ENCODE measurements at regions not wholly inside any gene's neighbourhood (a gene's known extent, or its start where the extent isn't known, plus 50 kb on each side); places are given as distances from the start of the nearest gene placed in this dataset.

DNA sequence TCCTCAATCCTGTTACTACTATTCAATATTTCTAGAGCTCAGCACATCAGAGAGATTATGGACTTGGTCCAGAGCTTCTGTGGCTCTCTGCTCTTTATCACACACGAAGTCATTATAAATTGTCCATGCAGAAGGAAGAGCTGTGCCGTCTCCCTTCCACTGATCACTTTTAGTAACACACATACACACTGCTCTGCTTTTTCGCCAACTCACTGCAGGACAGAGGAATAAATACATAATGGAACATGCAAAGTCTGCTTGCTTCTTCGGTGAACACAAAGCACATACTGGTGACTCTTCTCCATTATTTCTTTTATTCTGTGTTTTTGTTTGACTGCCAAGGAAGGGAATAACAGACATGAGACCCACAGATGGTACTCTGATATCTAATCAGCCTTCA is 1000.0 kb upstream of the TENM4 start:
- H4K91ac ChIP-seq (replicated peaks; ENCODE audit: insufficient read length, low read length) = no peak overlapping the region
- CTCF ChIA-PET (ENCODE audit: partially characterized antibody) = interaction anchor here (0.6 kb wide), 1 partner anchor 140 kb away, joined by 3 read pairs; no protein-coding TSS in a partner anchor
- WGBS, 2 experiments (ENCODE audit: extremely low coverage in 1 of 2, insufficient coverage in 1 of 2, insufficient read length in 1 of 2, insufficient replicate concordance in 2 of 2, low coverage in 1 of 2, low lambda C conversion rate in 2 of 2, missing lambda C conversion rate in 1 of 2) = 79% methylated on average over 4 of the region's 4 CpGs; no CpG with 5 or more reads in 1 of the 2 experiments

More for the DNA sequence above, 1000.0 kb upstream of the TENM4 start:
- H3K4me2 ChIP-seq (ENCODE audit: insufficient read depth in 1 of 2, low read depth in 2 of 2, low read length in 2 of 2) = no peak overlapping the region
- H4K8ac ChIP-seq (ENCODE audit: extremely low read depth, insufficient read depth, low read length) = no peak overlapping the region
- H3K14ac ChIP-seq (ENCODE audit: insufficient read length) = no peak overlapping the region
- no peaks in the 10 kb centered on the region for H3K9me3 ChIP-seq (ENCODE audit: insufficient read depth in 2 of 2, low read depth in 1 of 2, low read length in 1 of 2)
- H3K18ac ChIP-seq (ENCODE audit: extremely low read depth, low read length) = no peak overlapping the region
- H3K56ac ChIP-seq (replicated peaks; ENCODE audit: insufficient read length, low read depth, low read length) = no peak overlapping the region
- H2AK5ac ChIP-seq (ENCODE audit: low read depth, low read length) = no peak overlapping the region
- no peak overlapping the region for H2BK20ac ChIP-seq (ENCODE audit: low read length)
- no peak overlapping the region for H3K23ac ChIP-seq (ENCODE audit: insufficient read length)
- no peaks in the 10 kb centered on the region for H3K79me2 ChIP-seq (ENCODE audit: control insufficient read depth in 1 of 2, insufficient read depth in 2 of 2, low read length in 2 of 2)
- no peak overlapping the region for H2AFZ ChIP-seq (ENCODE audit: low read length)
- H3K4ac ChIP-seq (replicated peaks; ENCODE audit: insufficient read length, low read depth, low read length) = no peak overlapping the region
- no peak overlapping the region for H3K27ac ChIP-seq (ENCODE audit: low read depth, low read length)
- no peak for FAIRE-seq
- no peak overlapping the region for H3K9ac ChIP-seq (replicated peaks in 1 of 4; ENCODE audit: extremely low read depth in 1 of 4, low read depth in 3 of 4, low read length in 3 of 4)
- H3K4me1 ChIP-seq (replicated peaks in 1 of 4; ENCODE audit: control insufficient read depth in 3 of 4, insufficient read depth in 4 of 4, low read length in 3 of 4) = no peaks in the 10 kb centered on the region
- no peaks in the 10 kb centered on the region for H3K27me3 ChIP-seq (replicated peaks in 1 of 4; ENCODE audit: control insufficient read depth in 3 of 4, extremely low read depth in 1 of 4, insufficient read depth in 3 of 4, low read length in 3 of 4)
- no peak for TF ChIP-seq KDM5A (IDR thresholded peaks at IDR 0.05; ENCODE audit: low read length)
- no peak overlapping the region for H2BK120ac ChIP-seq (replicated peaks; ENCODE audit: low read depth, low read length)
- H2BK12ac ChIP-seq (ENCODE audit: low read depth, low read length) = no peak overlapping the region
- H2BK5ac ChIP-seq (ENCODE audit: low read depth, low read length) = no peak overlapping the region
- H4K20me1 ChIP-seq (replicated peaks in 1 of 2; ENCODE audit: control insufficient read depth in 1 of 2, insufficient read depth in 2 of 2, low read length in 2 of 2) = no peaks in the 10 kb centered on the region
- no peak overlapping the region for H4K5ac ChIP-seq (ENCODE audit: insufficient read length, low read depth, low read length)
- no peaks in the 10 kb centered on the region for H3K23me2 ChIP-seq (ENCODE audit: low read depth, low read length)
- H2BK15ac ChIP-seq (ENCODE audit: low read length) = no peak overlapping the region
- POLR2A ChIA-PET (ENCODE audit: partially characterized antibody) = no interaction called here
- H3K79me1 ChIP-seq (ENCODE audit: low read depth, low read length) = no peaks in the 10 kb centered on the region
- H3K36me3 ChIP-seq (ENCODE audit: control insufficient read depth in 2 of 4, insufficient read depth in 4 of 4, low read length in 3 of 4) = no peaks in the 10 kb centered on the region
- no peak overlapping the region for H3K4me3 ChIP-seq (ENCODE audit: extremely low read depth in 1 of 4, insufficient read depth in 2 of 4, low read depth in 3 of 4, low read length in 4 of 4)
- DNase-seq (ENCODE audit: low read depth in 1 of 2, low spot score in 2 of 2) = no peak

All from H1 (cell line).